GM23338 (cell line): ENCODE measurements at regions not wholly inside any gene's neighbourhood (a gene's known extent, or its start where the extent isn't known, plus 50 kb on each side); places are given as distances from the start of the nearest gene placed in this dataset.

ENCODE experiments used
- ATAC-seq: fragments of 200-7000 bp; cut with Tn5 transposase; 3 replicates; pipeline ENCODE4 v1.9.1; 2020
- DNase-seq: peaks from one replicate; pipeline ENCODE4 v3.0.0-alpha.2; 2015; ENCODE audit warnings: low spot score
- H2AFZ ChIP-seq: fragments of 200-600 bp; sonication (generic); 2 replicates; pipeline ENCODE4 v1.8.0; 2016; ENCODE audit warnings: antibody characterized with exemption, mild to moderate bottlenecking, moderate library complexity
- H3F3A ChIP-seq: fragments of 200-600 bp; sonication (generic); replicated peaks from 2 replicates; pipeline ENCODE4 v1.8.0; 2017; ENCODE audit warnings: antibody characterized with exemption, mixed run types, low read depth
- H3K27ac ChIP-seq: fragments of 200-600 bp; sonication (generic); 2 replicates; pipeline ENCODE4 v1.6.1; 2016; ENCODE audit warnings: low read depth
- H3K27me3 ChIP-seq: fragments of 200-600 bp; sonication (generic); 2 replicates; pipeline ENCODE4 v1.8.0; 2016; ENCODE audit warnings: mild to moderate bottlenecking, mixed run types, moderate library complexity; ENCODE audit not compliant: insufficient read depth
- H3K36me3 ChIP-seq: fragments of 200-600 bp; sonication (generic); 2 replicates; pipeline ENCODE4 v1.8.0; 2016; ENCODE audit warnings: mild to moderate bottlenecking; ENCODE audit not compliant: insufficient read depth
- H3K4me1 ChIP-seq: fragments of 200-600 bp; sonication (generic); 2 replicates; pipeline ENCODE4 v1.8.0; 2016; ENCODE audit warnings: mild to moderate bottlenecking, moderate library complexity; ENCODE audit not compliant: insufficient read depth
- H3K4me2 ChIP-seq: fragments of 200-600 bp; sonication (generic); 2 replicates; pipeline ENCODE4 v1.7.1; 2017; ENCODE audit warnings: mixed run types
- H3K4me3 ChIP-seq: fragments of 200-600 bp; sonication (generic); 2 replicates; pipeline ENCODE4 v1.6.1; 2016; ENCODE audit warnings: mixed run types
- H3K79me2 ChIP-seq: fragments of 200-600 bp; sonication (generic); replicated peaks from 2 replicates; pipeline ENCODE4 v1.8.0; 2017; ENCODE audit warnings: mild to moderate bottlenecking; ENCODE audit not compliant: insufficient read depth
- H3K9me2 ChIP-seq: fragments of 200-600 bp; sonication (generic); 2 replicates; pipeline ENCODE4 v1.8.0; 2017; ENCODE audit not compliant: insufficient read depth
- H4K20me1 ChIP-seq: fragments of 200-600 bp; sonication (generic); replicated peaks from 2 replicates; pipeline ENCODE4 v1.8.0; 2017; ENCODE audit warnings: mild to moderate bottlenecking; ENCODE audit not compliant: insufficient read depth
- H3K27ac Mint-ChIP-seq: 2 replicates; pipeline ENCODE4 v1.8.0; 2020; ENCODE audit warnings: inconsistent platforms, mild to moderate bottlenecking, moderate library complexity, mixed read lengths
- H3K27me3 Mint-ChIP-seq: 3 replicates; pipeline ENCODE4 v1.8.0; 2022; ENCODE audit warnings: low read depth, mild to moderate bottlenecking, moderate library complexity, mixed read lengths, inconsistent platforms; ENCODE audit not compliant: insufficient read depth, poor library complexity
- H3K36me3 Mint-ChIP-seq: 3 replicates; pipeline ENCODE4 v1.8.0; 2021; ENCODE audit warnings: low read depth, mild to moderate bottlenecking, inconsistent platforms, moderate library complexity, mixed read lengths
- H3K4me1 Mint-ChIP-seq: 3 replicates; pipeline ENCODE4 v1.8.0; 2020; ENCODE audit warnings: mild to moderate bottlenecking, inconsistent platforms, mixed read lengths
- H3K4me3 Mint-ChIP-seq: 3 replicates; pipeline ENCODE4 v1.8.0; 2021; ENCODE audit warnings: moderate library complexity, mild to moderate bottlenecking, inconsistent platforms, mixed read lengths
- H3K9me3 Mint-ChIP-seq: 3 replicates; pipeline ENCODE4 v1.8.0; 2020; ENCODE audit warnings: moderate library complexity, mild to moderate bottlenecking, inconsistent platforms, mixed read lengths
- CTCF ChIP-seq, 2 experiments: fragments of 200-600 bp in 1 of 2; sonication (generic) in 1 of 2; conservative IDR thresholded peaks; 2 replicates each; pipeline versions ENCODE4 v1.5.1 to v1.6.1; 2016 to 2017; ENCODE audit warnings: antibody characterized with exemption in 2 of 2, low read depth in 2 of 2, mild to moderate bottlenecking in 2 of 2, moderate library complexity in 1 of 2
- EZH2 ChIP-seq: fragments of 200-600 bp; sonication (generic); IDR thresholded peaks from one replicate; pipeline ENCODE4 v1.8.0; 2017; ENCODE audit warnings: antibody characterized with exemption, mild to moderate bottlenecking, low read depth; ENCODE audit not compliant: unreplicated experiment
- POLR2AphosphoS5 ChIP-seq: IDR thresholded peaks from 2 replicates; pipeline ENCODE4 v1.6.1; 2016; ENCODE audit warnings: antibody characterized with exemption, low read depth
- REST ChIP-seq: IDR thresholded peaks from one replicate; pipeline ENCODE4 v1.6.1; 2018; ENCODE audit warnings: antibody characterized with exemption; ENCODE audit not compliant: unreplicated experiment
- ZNF331 ChIP-seq: fragments of 250-450 bp; sonication (Bioruptor Pico); IDR thresholded peaks from 2 replicates; pipeline ENCODE4 v1.5.0; 2020; ENCODE audit warnings: low read depth, mild to moderate bottlenecking, moderate library complexity
- TF ChIP-seq, protein P1 (sequence below): IDR thresholded peaks from 2 replicates; pipeline ENCODE4 v1.6.1; 2016; ENCODE audit warnings: antibody characterized with exemption

GRCh38 chr11:119522609-119523008, 99.6 kb upstream of the THY1 start (continued):
- no peak for TF ChIP-seq REST
- TF ChIP-seq EZH2: no peak
- no peak for TF ChIP-seq ZNF331 (CRISPR knock-in tag)
- TF ChIP-seq POLR2AphosphoS5: no peak
- TF ChIP-seq, protein P1, sequence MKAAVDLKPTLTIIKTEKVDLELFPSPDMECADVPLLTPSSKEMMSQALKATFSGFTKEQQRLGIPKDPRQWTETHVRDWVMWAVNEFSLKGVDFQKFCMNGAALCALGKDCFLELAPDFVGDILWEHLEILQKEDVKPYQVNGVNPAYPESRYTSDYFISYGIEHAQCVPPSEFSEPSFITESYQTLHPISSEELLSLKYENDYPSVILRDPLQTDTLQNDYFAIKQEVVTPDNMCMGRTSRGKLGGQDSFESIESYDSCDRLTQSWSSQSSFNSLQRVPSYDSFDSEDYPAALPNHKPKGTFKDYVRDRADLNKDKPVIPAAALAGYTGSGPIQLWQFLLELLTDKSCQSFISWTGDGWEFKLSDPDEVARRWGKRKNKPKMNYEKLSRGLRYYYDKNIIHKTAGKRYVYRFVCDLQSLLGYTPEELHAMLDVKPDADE: no peak
- no peak for TF ChIP-seq CTCF (conservative IDR thresholded peaks at IDR 0.05; ENCODE audit: low read depth in 2 of 2)

DNA sequence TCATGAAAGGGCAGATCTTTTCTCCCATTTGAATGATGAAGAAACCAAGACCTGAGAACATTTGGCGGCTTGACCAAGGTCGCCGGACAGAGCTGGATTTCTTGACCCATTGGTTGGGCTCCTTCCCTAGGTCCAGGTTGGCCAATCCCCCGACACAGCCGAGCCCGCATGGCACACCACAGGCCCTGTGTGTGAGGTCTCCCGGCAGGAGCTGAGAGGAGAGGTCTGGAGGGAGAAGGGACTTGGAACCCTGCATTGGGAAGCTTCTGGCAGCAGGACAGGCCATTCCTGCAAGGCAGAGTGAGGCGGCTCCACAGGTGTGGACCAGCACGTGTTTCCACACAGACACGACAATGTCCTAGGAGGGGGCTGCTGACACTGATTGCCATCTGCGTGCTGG, 98.6 kb upstream of the THY1 start:
- TF ChIP-seq, protein P1: no peak
- TF ChIP-seq ZNF331 (CRISPR knock-in tag): no peak
- Histone ChIP-seq H3K4me3 (no peak overlapping the region), H3K79me2 (no peaks in the 10 kb centered on the region), H3K36me3 (no peaks in the 10 kb centered on the region), H3K4me2 (no peak overlapping the region), H3F3A (no peaks in the 10 kb centered on the region), H3K4me1 (no peaks in the 10 kb centered on the region), H2AFZ (no peak overlapping the region), H3K27me3 (no peaks in the 10 kb centered on the region), H3K27ac (no peak overlapping the region), H4K20me1 (no peaks in the 10 kb centered on the region; the same call in 1 of the 2 replicates), H3K9me2 (no peaks in the 10 kb centered on the region)
- DNase-seq (no peak), ATAC-seq (no peak)
- no peak overlapping the region for H3K27ac Mint-ChIP-seq
- no peaks in the 10 kb centered on the region for H3K36me3 Mint-ChIP-seq
- H3K27me3 Mint-ChIP-seq: peaks cover 12% of the 10 kb centered on the region
- H3K9me3 Mint-ChIP-seq: no peaks in the 10 kb centered on the region
- peaks cover 12% of the 10 kb centered on the region; the same call in 2 of the 3 replicates for H3K4me1 Mint-ChIP-seq
- H3K4me3 Mint-ChIP-seq: no peak overlapping the region
